WERI-Rb-1 (cell line): ENCODE measurements at regions not wholly inside any gene's neighbourhood (a gene's known extent, or its start where the extent isn't known, plus 50 kb on each side); places are given as distances from the start of the nearest gene placed in this dataset.
"Not testable (repeated sequence)": the region's sequence is repeated elsewhere in the genome, so short reads cannot be mapped to it uniquely, and the experiment has no call there.

Experiments
- DNase-seq: peaks from one replicate; pipeline ENCODE4 v3.0.0-alpha.2; 2020
- H3K27ac ChIP-seq: fragments of 250-450 bp; sonication (Bioruptor Pico); 2 replicates; pipeline ENCODE4 v1.5.1; 2020; ENCODE audit warnings: mild to moderate bottlenecking, moderate library complexity
- H3K27me3 ChIP-seq: fragments of 250-450 bp; sonication (Bioruptor Pico); 2 replicates; pipeline ENCODE4 v1.5.1; 2021; ENCODE audit warnings: mild to moderate bottlenecking, low read depth, moderate library complexity; ENCODE audit not compliant: insufficient read depth, severe bottlenecking
- H3K36me3 ChIP-seq: fragments of 250-450 bp; sonication (Bioruptor Pico); 2 replicates; pipeline ENCODE4 v1.5.1; 2020; ENCODE audit warnings: mild to moderate bottlenecking, moderate library complexity
- H3K4me3 ChIP-seq: 2 replicates; pipeline ENCODE4 v1.5.1; 2011; ENCODE audit warnings: low read depth, mild to moderate bottlenecking, control low read depth, low read length
- H3K9me3 ChIP-seq: fragments of 250-450 bp; sonication (Bioruptor Pico); 2 replicates; pipeline ENCODE4 v1.5.1; 2021; ENCODE audit warnings: mild to moderate bottlenecking, moderate library complexity; ENCODE audit not compliant: severe bottlenecking
- TF ChIP-seq, protein P1 (sequence below): IDR thresholded peaks from 2 replicates; pipeline ENCODE4 v1.5.1; 2011; ENCODE audit warnings: low read depth, mild to moderate bottlenecking, control low read depth, inconsistent platforms, low read length

DNA sequence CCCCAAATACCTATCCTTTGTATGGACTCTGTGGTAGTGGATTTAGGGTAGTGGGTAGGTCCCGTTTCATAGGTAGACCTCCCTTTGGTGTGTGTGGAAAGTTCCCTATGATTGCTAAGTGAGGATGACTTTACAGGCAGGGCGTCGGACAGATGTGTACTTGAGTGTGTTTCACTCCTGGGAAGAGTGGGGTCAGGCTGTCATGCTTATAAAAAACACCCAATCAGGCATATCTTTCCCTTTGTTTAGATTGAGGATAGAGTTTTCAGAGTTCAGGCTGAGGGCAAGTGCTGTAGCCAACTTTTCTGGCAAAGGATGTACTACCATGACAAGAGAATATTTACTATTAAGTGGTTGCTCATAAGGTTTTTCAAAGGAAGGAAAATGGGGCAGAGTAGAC lies 242.0 kb downstream of the YTHDC2 start:
- no peak overlapping the region for H3K4me3 ChIP-seq
- DNase-seq = no peak
- peaks cover 10% of the 10 kb centered on the region for H3K27me3 ChIP-seq

DNA sequence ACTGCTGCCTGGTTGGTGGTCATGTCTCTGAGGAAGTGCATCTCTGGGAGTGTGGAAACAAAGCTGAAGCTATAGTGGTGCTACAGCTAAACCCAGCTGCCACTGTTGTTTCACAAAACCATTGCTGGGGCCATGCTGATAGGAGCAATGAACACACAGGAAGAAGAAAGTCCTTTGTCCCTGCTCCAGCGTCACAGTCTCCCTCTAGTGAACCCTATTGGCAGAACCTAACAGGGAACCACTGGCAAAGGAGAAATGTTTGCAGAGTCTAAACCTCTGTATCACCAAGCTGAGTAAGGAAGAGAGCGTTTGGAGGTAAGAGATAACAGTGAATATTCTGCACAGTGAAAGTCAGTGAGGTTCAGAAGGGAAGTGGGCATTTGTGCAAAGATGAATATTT lies 244.0 kb downstream of the YTHDC2 start:
- H3K27ac ChIP-seq = no peak overlapping the region
- no peak for DNase-seq
- H3K36me3 ChIP-seq = no peaks in the 10 kb centered on the region
- no peak overlapping the region for H3K4me3 ChIP-seq
- peaks cover 7% of the 10 kb centered on the region for H3K27me3 ChIP-seq
- TF ChIP-seq, protein P1, sequence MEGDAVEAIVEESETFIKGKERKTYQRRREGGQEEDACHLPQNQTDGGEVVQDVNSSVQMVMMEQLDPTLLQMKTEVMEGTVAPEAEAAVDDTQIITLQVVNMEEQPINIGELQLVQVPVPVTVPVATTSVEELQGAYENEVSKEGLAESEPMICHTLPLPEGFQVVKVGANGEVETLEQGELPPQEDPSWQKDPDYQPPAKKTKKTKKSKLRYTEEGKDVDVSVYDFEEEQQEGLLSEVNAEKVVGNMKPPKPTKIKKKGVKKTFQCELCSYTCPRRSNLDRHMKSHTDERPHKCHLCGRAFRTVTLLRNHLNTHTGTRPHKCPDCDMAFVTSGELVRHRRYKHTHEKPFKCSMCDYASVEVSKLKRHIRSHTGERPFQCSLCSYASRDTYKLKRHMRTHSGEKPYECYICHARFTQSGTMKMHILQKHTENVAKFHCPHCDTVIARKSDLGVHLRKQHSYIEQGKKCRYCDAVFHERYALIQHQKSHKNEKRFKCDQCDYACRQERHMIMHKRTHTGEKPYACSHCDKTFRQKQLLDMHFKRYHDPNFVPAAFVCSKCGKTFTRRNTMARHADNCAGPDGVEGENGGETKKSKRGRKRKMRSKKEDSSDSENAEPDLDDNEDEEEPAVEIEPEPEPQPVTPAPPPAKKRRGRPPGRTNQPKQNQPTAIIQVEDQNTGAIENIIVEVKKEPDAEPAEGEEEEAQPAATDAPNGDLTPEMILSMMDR = 0 out of 2 replicates have a peak, but pooled peaks have one; percentile 3
- no peaks in the 10 kb centered on the region for H3K9me3 ChIP-seq

More for the DNA sequence above, 242.0 kb downstream of the YTHDC2 start:
- H3K36me3 ChIP-seq = no peaks in the 10 kb centered on the region
- TF ChIP-seq, protein P1 = no peak
- no peaks in the 10 kb centered on the region for H3K9me3 ChIP-seq
- H3K27ac ChIP-seq = no peak overlapping the region

GRCh38 chr5:113759505-113759904 lies 246.0 kb downstream of the YTHDC2 start:
- Histone ChIP-seq H3K27ac (no peak overlapping the region), H3K9me3 (no peaks in the 10 kb centered on the region), H3K27me3 (peaks cover 11% of the 10 kb centered on the region), H3K36me3 (no peaks in the 10 kb centered on the region), H3K4me3 (no peak overlapping the region)
- TF ChIP-seq, protein P1 = no peak
- no peak for DNase-seq

- TF ChIP-seq, protein P1 = no peak
- no peak overlapping the region for H3K27ac ChIP-seq
- H3K9me3 ChIP-seq = no peaks in the 10 kb centered on the region
- peaks cover 11% of the 10 kb centered on the region for H3K27me3 ChIP-seq
- DNase-seq = no peak
- no peaks in the 10 kb centered on the region for H3K36me3 ChIP-seq
- H3K4me3 ChIP-seq = no peak overlapping the region
These were observed 247.0 kb downstream of the YTHDC2 start for GRCh38 chr5:113760486-113760885.

GRCh38 chr5:113761594-113761993 lies 248.1 kb downstream of the YTHDC2 start:
- H3K9me3 ChIP-seq = peaks cover 2% of the 10 kb centered on the region
- TF ChIP-seq, protein P1 = no peak

DNA sequence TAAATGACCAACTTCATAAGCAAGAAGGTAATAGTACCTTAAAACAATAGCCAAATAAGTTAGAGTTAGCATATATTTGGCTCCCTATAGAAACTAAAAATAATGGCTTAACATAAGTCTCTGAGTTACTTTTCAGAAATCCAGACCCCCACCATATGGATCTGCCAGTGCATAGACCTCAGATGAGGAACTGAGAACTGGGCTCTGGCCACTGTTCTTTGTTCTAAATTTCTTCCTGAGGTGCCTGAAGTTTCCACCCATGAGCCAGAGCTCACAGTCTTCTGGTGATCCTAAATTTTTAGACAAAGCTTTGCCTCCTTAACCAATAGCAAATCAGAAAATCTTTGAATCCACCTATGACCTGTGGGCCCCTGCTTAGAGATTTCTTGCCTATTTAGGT lies 250.9 kb downstream of the YTHDC2 start:
- DNase-seq = no peak
- Histone ChIP-seq H3K27me3 (peaks cover 7% of the 10 kb centered on the region), H3K36me3 (no peaks in the 10 kb centered on the region), H3K9me3 (peaks cover 6% of the 10 kb centered on the region), H3K4me3 (no peak overlapping the region), H3K27ac (no peak overlapping the region)
- TF ChIP-seq, protein P1 = no peak

More at GRCh38 chr5:113761594-113761993, 248.1 kb downstream of the YTHDC2 start:
- Histone ChIP-seq H3K4me3 (no peak overlapping the region), H3K27me3 (peaks cover 11% of the 10 kb centered on the region), H3K27ac (no peak overlapping the region), H3K36me3 (no peaks in the 10 kb centered on the region)
- DNase-seq = no peak

DNA sequence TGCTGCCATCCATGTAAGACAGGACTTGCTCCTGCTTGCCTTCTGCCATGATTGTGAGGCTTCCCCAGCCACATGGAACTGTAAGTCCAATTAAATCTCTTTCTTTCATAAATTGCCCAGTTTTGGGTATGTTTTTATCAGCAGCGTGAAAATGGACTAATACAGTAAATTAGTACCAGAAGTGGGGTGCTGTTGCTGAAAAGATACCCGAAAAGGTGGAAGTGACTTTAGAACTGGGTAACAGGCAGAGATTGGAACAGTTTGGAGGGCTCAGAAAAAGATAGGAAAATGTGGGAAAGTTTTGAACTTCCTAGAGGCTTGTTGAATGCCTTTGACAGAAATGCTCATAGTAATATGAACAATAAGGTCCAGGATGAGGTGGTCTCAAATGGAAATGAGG lies 253.3 kb downstream of the YTHDC2 start:
- H3K4me3 ChIP-seq = not testable (repeated sequence)

More for the DNA sequence above, 253.3 kb downstream of the YTHDC2 start:
- not testable (repeated sequence) for H3K36me3 ChIP-seq, H3K9me3 ChIP-seq, DNase-seq, H3K27me3 ChIP-seq, H3K27ac ChIP-seq
